GM12864 (cell line): ENCODE measurements at regions not wholly inside any gene's neighbourhood (a gene's known extent, or its start where the extent isn't known, plus 50 kb on each side); places are given as distances from the start of the nearest gene placed in this dataset.
"Not testable (repeated sequence)": the region's sequence is repeated elsewhere in the genome, so short reads cannot be mapped to it uniquely, and the experiment has no call there.

ENCODE experiments used
- DNase-seq: peaks from one replicate; pipeline ENCODE4 v3.0.0-alpha.2; 2011; ENCODE audit warnings: low read depth
- H3K4me3 ChIP-seq: 2 replicates; pipeline ENCODE4 v1.5.1; 2011; ENCODE audit warnings: mild to moderate bottlenecking, low read depth, low read length, control low read depth
- TF ChIP-seq, protein P1 (sequence below): IDR thresholded peaks from 2 replicates; pipeline ENCODE4 v1.5.1; 2011; ENCODE audit warnings: low read depth, mild to moderate bottlenecking, moderate library complexity, low read length, control low read depth, inconsistent platforms; ENCODE audit errors: missing control alignments

DNA sequence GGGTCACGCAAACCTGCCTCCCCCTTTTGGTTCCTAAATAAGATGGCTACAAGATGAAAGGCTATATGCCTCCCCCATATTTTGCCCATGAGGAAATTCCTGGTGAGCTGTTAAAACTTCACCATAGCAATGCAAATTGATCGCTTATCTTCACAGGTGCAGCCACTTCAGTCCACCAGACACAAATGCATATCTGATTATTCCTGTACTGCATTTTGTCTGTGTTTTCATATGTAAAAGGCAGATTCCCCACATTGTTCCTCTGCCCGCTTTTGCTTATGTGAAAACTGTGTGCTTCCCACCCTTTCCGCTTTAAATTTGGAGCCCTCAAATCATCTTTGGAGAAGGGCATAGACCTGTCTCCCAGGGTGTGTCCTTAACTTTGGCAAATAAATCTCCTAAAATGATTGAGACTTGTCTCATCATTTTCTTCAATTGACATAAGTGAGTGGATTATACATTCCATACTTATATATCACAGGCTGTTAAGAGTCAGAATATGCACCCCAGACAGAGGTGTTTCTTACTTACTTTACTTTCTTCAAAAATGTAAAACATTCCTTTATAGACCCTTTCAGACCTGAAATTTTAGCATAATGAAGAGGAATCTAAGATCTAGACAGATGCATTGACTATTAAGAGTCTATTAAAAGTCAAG lies 116.4 kb downstream of the CASP12 start:
- TF ChIP-seq, protein P1, sequence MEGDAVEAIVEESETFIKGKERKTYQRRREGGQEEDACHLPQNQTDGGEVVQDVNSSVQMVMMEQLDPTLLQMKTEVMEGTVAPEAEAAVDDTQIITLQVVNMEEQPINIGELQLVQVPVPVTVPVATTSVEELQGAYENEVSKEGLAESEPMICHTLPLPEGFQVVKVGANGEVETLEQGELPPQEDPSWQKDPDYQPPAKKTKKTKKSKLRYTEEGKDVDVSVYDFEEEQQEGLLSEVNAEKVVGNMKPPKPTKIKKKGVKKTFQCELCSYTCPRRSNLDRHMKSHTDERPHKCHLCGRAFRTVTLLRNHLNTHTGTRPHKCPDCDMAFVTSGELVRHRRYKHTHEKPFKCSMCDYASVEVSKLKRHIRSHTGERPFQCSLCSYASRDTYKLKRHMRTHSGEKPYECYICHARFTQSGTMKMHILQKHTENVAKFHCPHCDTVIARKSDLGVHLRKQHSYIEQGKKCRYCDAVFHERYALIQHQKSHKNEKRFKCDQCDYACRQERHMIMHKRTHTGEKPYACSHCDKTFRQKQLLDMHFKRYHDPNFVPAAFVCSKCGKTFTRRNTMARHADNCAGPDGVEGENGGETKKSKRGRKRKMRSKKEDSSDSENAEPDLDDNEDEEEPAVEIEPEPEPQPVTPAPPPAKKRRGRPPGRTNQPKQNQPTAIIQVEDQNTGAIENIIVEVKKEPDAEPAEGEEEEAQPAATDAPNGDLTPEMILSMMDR, result no peak
- no peak overlapping the region for H3K4me3 ChIP-seq
- DNase-seq, result no peak

DNA sequence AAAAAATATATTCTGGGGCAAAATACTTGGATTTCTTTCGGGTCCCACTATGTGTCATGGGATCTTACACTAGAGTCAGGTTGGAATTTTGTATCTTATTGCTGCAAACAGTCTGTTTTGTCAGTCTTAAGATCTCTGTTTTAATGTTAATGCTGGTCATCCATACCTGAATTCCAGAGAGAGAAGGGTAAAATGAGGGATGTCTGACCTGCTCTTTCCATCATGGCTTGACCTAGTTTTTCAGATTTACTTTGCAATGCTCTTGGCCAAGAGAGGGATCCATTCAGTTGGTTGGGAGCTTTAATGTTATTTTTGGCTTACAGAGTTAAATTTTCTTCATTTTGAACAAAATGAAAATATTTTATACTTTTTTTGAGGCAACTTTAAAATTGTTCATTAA lies 117.2 kb downstream of the CASP12 start:
- DNase-seq, result no peak
- H3K4me3 ChIP-seq, result no peak overlapping the region
- TF ChIP-seq, protein P1, result no peak

DNA sequence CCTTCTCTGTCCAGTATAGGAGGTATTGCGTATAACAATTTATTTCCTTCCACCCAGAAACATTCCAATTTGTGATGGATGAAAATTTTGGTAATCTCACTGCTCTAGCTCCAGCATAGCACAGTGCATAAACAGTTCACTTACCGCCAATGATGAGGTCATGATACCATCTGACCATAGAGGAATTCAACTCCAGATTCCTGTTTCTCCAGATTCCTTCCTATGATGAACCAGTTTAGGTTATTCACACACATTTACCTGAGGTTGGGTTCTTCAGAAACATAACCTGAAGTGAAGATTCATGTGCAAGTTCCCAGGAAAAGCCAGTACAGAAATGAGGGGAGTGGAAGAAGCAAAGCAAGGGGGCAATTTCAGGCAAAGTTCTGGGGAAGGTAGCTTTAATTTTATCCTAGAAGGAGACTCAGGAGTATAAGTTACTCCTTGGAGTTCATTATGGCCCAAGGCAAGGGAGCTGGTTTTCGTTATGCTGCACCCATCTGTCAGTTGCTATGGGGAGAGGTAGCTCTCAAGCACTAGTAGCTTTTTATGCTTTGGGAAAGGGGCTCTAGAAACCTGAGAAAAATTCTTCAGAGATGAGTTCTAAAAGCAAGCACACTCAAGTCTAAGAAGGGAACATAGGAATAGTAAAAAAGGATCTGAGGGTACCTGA lies 121.6 kb downstream of the CASP12 start:
- TF ChIP-seq, protein P1, result no peak
- DNase-seq, result no peak
- no peak overlapping the region for H3K4me3 ChIP-seq

DNA sequence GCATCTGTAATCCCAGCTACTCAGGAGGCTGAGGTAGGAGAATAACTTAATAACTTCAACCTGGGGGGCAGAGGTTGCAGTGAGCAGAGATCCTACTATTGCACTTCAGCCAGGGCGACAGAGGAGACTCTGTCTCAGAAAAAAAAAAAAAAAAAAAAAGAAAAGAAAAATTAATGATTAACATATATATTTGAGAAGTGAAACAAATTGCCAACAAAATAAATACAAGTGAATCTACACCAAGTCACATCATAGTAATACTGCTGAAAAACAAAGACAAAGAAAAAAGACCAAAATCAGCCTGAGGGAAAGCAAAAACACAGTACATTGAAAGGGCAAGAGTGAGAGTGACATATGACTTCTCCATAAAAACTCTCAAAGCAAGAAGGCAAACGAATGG lies 123.7 kb downstream of the CASP12 start:
- TF ChIP-seq, protein P1, result no peak
- no peak overlapping the region for H3K4me3 ChIP-seq
- DNase-seq, result no peak

DNA sequence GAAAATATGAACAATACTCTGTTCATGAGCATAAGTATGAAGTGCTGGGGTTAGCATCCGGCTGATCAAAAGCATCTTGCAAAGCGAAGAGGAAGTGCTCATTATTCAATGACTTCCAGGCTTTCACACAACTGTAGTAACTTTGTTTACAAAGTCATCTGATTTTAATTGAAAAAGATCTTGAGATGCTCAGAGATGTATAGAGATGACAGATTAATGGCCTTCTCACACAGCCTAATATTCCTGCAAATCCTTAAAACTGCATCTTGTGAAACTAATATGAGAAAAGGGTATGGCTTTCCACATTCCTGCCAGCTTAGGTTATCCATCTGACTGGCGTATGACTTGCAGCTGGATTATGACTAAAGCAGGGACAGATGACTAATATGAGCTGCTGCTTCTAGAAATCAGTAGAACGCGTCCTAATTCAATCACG lies 125.4 kb downstream of the CASP12 start:
- DNase-seq, result no peak
- H3K4me3 ChIP-seq, result no peak overlapping the region
- TF ChIP-seq, protein P1, result no peak

DNA sequence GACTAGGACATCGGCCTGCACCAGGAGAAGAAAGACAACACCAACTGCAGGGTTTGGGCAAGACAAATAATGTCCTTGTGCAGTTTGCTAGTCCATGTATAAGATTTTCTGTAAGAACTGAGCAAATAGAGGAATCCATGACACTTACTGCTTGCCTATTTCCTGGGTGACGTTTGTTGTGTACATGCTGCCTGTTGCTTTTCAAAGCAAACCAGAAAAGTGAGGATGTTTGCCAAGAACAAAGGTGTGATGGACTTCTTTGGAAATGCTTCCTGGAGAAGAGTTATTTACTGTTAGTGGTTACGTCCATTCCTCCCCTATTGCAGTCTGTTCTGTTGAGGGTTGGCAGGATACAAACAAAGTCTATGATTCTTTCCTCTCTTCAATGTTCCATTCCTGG lies 126.5 kb downstream of the CASP12 start:
- H3K4me3 ChIP-seq, result no peak overlapping the region
- DNase-seq, result no peak
- TF ChIP-seq, protein P1, result no peak

DNA sequence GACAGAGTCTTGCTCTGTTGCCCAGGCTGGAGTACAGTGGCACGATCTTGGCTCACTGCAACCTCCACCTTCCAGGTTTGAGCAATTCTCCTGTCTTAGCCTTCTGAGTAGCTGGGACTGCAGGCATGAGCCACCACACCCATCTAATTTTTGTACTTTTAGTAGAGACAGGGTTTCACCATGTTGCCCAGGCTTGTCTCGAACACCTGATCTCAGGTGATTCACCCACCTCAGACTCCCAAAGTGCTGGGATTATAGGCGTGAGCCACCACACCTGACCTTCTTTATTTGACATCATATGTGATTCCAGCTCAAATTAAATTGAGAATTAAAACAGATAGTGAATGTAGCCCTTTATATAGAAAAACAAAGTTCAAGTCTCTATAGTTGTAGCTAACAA lies 127.2 kb downstream of the CASP12 start:
- not testable (repeated sequence) for H3K4me3 ChIP-seq

More for the DNA sequence above, 127.2 kb downstream of the CASP12 start:
- DNase-seq, result not testable (repeated sequence)
